B cell (primary cell): ENCODE measurements at regions not wholly inside any gene's neighbourhood (a gene's known extent, or its start where the extent isn't known, plus 50 kb on each side); places are given as distances from the start of the nearest gene placed in this dataset.
"Not testable (repeated sequence)": the region's sequence is repeated elsewhere in the genome, so short reads cannot be mapped to it uniquely, and the experiment has no call there.

Source experiments
- ATAC-seq: fragments of 200-7000 bp; cut with Tn5 transposase; one replicate; pipeline ENCODE4 v1.10.0; 2021; ENCODE audit warnings: low read depth, mild to moderate bottlenecking, moderate number of reproducible peaks, moderate library complexity
- CTCF ChIA-PET: fragments of 350-600 bp; sonication (Branson Sonifier 250); formaldehyde crosslinking; loops from one replicate; lab custom pipeline; 2021; ENCODE audit warnings: antibody characterized with exemption, inconsistent platforms; lab: Charles Lee
- POLR2A ChIA-PET: fragments of 350-600 bp; sonication (Branson Sonifier 250); formaldehyde crosslinking; loops from one replicate; lab custom pipeline; 2021; ENCODE audit warnings: antibody characterized with exemption; lab: Charles Lee
- DNase-seq: peaks from one replicate; pipeline ENCODE4 v3.0.0; 2013
- H2AFZ ChIP-seq: 2 replicates; pipeline ENCODE4 v1.6.1; 2012; ENCODE audit warnings: mild to moderate bottlenecking, low read depth, low read length; ENCODE audit not compliant: insufficient read depth, poor library complexity, severe bottlenecking
- H3K27ac ChIP-seq, 2 donors: 1 replicate in 1 of 2; 2 replicates in 1 of 2; pipeline ENCODE4 v1.5.1; 2012 to 2013; ENCODE audit warnings: low read length in 2 of 2, mild to moderate bottlenecking in 2 of 2, moderate library complexity in 1 of 2
- H3K27me3 ChIP-seq, 4 experiments: fragments of 200-600 bp in 1 of 4; sonication (generic) in 1 of 4; replicated peaks in 1 of 4; 1 replicate in 2 of 4; 2 replicates in 2 of 4; pipeline versions ENCODE4 v1.6.1 to v1.7.0; 2013 to 2016; ENCODE audit warnings: low read length in 3 of 4, mild to moderate bottlenecking in 2 of 4, mixed read lengths in 1 of 4, moderate library complexity in 1 of 4; ENCODE audit not compliant: insufficient read depth in 4 of 4, control insufficient read depth in 3 of 4; ENCODE audit errors: control extremely low read depth in 1 of 4
- H3K36me3 ChIP-seq, 2 experiments: replicated peaks in 1 of 2; 1 replicate in 1 of 2; 2 replicates in 1 of 2; pipeline versions ENCODE4 v1.6.1 to v1.7.1; 2013; ENCODE audit warnings: low read length in 1 of 2; ENCODE audit not compliant: insufficient read depth in 2 of 2, control insufficient read depth in 1 of 2; ENCODE audit errors: control extremely low read depth in 1 of 2, extremely low read depth in 1 of 2
- H3K4me1 ChIP-seq, 2 donors: fragments of 200-600 bp in 1 of 2; sonication (generic) in 1 of 2; 1 replicate in 1 of 2; 2 replicates in 1 of 2; pipeline versions ENCODE4 v1.5.1 to v1.6.1; 2013 to 2017; ENCODE audit warnings: low read length in 2 of 2; ENCODE audit not compliant: control insufficient read depth in 2 of 2, insufficient read depth in 2 of 2
- H3K4me2 ChIP-seq: replicated peaks from 2 replicates; pipeline ENCODE3; 2012; ENCODE audit warnings: mild to moderate bottlenecking, low read depth, low read length; ENCODE audit not compliant: poor library complexity, severe bottlenecking
- H3K4me3 ChIP-seq, 5 experiments: fragments of 200-600 bp in 1 of 5; sonication (generic) in 1 of 5; 1 replicate in 3 of 5; 2 replicates in 2 of 5; pipeline versions ENCODE4 v1.5.1 to v1.7.0; 2011 to 2016; ENCODE audit warnings: low read length in 4 of 5, mild to moderate bottlenecking in 4 of 5, low read depth in 2 of 5, control low read depth in 1 of 5, moderate library complexity in 1 of 5; ENCODE audit not compliant: insufficient read depth in 1 of 5; ENCODE audit errors: control extremely low read depth in 1 of 5, extremely low read depth in 1 of 5
- H3K79me2 ChIP-seq: fragments of 200-600 bp; sonication (generic); one replicate; pipeline ENCODE4 v1.6.0; 2016; ENCODE audit warnings: low read length; ENCODE audit not compliant: control insufficient read depth, insufficient read depth
- H3K9ac ChIP-seq: fragments of 200-600 bp; sonication (generic); 2 replicates; pipeline ENCODE4 v1.6.1; 2017; ENCODE audit warnings: mild to moderate bottlenecking, low read length, moderate library complexity
- H3K9me3 ChIP-seq, 3 donors: one replicate each; pipeline versions ENCODE4 v1.6.1 to v1.7.1; 2013; ENCODE audit warnings: low read length in 2 of 3; ENCODE audit not compliant: control insufficient read depth in 2 of 3, insufficient read depth in 1 of 3; ENCODE audit errors: control extremely low read depth in 1 of 3
- H4K20me1 ChIP-seq: 2 replicates; pipeline ENCODE4 v1.6.0; 2012; ENCODE audit warnings: mild to moderate bottlenecking, low read length; ENCODE audit not compliant: insufficient read depth, control insufficient read depth, poor library complexity, severe bottlenecking
- H3K27ac Mint-ChIP-seq: one replicate; pipeline ENCODE4 v1.8.0; 2021; ENCODE audit warnings: mixed read lengths
- H3K27me3 Mint-ChIP-seq: one replicate; pipeline ENCODE4 v1.8.0; 2021; ENCODE audit warnings: mixed read lengths
- H3K4me1 Mint-ChIP-seq: one replicate; pipeline ENCODE4 v1.8.0; 2021; ENCODE audit warnings: mixed read lengths
- H3K4me3 Mint-ChIP-seq: one replicate; pipeline ENCODE4 v1.8.0; 2021; ENCODE audit warnings: mixed read lengths
- H3K9me3 Mint-ChIP-seq: one replicate; pipeline ENCODE4 v1.8.0; 2022; ENCODE audit warnings: mixed read lengths; ENCODE audit not compliant: insufficient read depth
- EZH2 ChIP-seq: IDR thresholded peaks from 2 replicates; pipeline ENCODE4 v1.6.1; 2012; ENCODE audit warnings: borderline replicate concordance, low read depth, mild to moderate bottlenecking, moderate library complexity, low read length; ENCODE audit not compliant: insufficient read depth, poor library complexity, severe bottlenecking
- WGBS: methylation state at CpG from one replicate; pipeline ENCODE4 v1.1.5; 2013; ENCODE audit warnings: missing lambda C conversion rate; ENCODE audit not compliant: insufficient coverage; 5-methylcytosine and 5-hydroxymethylcytosine counted together
- intact Hi-C: fragments of 100-400 bp; cut with micrococcal nuclease; formaldehyde crosslinking; loops from one replicate; pipeline ENCODE4 v1.10.0; 2022
- TF ChIP-seq, protein P1 (sequence below): fragments of 200-600 bp; IDR thresholded peaks from one replicate; pipeline ENCODE4 v1.8.0; 2022; ENCODE audit warnings: antibody characterized with exemption, mild to moderate bottlenecking

GRCh38 chr4:116122124-116122523, 963.3 kb downstream of the TRAM1L1 start:
- no peaks in the 10 kb centered on the region for H3K79me2 ChIP-seq
- TF ChIP-seq EZH2 = no peak
- TF ChIP-seq, protein P1, sequence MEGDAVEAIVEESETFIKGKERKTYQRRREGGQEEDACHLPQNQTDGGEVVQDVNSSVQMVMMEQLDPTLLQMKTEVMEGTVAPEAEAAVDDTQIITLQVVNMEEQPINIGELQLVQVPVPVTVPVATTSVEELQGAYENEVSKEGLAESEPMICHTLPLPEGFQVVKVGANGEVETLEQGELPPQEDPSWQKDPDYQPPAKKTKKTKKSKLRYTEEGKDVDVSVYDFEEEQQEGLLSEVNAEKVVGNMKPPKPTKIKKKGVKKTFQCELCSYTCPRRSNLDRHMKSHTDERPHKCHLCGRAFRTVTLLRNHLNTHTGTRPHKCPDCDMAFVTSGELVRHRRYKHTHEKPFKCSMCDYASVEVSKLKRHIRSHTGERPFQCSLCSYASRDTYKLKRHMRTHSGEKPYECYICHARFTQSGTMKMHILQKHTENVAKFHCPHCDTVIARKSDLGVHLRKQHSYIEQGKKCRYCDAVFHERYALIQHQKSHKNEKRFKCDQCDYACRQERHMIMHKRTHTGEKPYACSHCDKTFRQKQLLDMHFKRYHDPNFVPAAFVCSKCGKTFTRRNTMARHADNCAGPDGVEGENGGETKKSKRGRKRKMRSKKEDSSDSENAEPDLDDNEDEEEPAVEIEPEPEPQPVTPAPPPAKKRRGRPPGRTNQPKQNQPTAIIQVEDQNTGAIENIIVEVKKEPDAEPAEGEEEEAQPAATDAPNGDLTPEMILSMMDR = no peak
- H3K9ac ChIP-seq = no peak overlapping the region
- H3K27ac Mint-ChIP-seq = no peak overlapping the region
- no peak overlapping the region for H3K4me3 ChIP-seq
- ChIA-PET POLR2A (no interaction called here), CTCF (no interaction called here)
- H3K4me2 ChIP-seq = no peak overlapping the region
- H3K4me3 Mint-ChIP-seq = no peak overlapping the region
- H3K27ac ChIP-seq = no peak overlapping the region
- intact Hi-C loops = no loop called here
- ATAC-seq = no peak
- H3K27me3 ChIP-seq = no peaks in the 10 kb centered on the region
- H2AFZ ChIP-seq = no peak overlapping the region
- no peaks in the 10 kb centered on the region for H3K9me3 Mint-ChIP-seq
- H3K27me3 Mint-ChIP-seq = no peaks in the 10 kb centered on the region
- H3K9me3 ChIP-seq = no peaks in the 10 kb centered on the region
- H3K4me1 Mint-ChIP-seq = no peaks in the 10 kb centered on the region
- no peak for DNase-seq
- no peaks in the 10 kb centered on the region for H3K36me3 ChIP-seq
- no CpG with 5 or more reads among the region's 1 CpG for WGBS
- no peaks in the 10 kb centered on the region for H3K4me1 ChIP-seq
- no peaks in the 10 kb centered on the region for H4K20me1 ChIP-seq

- ATAC-seq = no peak
- ChIA-PET CTCF (no interaction called here), POLR2A (no interaction called here)
- 80% methylated on average over 1 of the region's 3 CpGs for WGBS
- Histone ChIP-seq H3K27me3 (no peaks in the 10 kb centered on the region), H3K27ac (no peak overlapping the region), H2AFZ (no peak overlapping the region), H3K9me3 (no peaks in the 10 kb centered on the region), H3K36me3 (no peaks in the 10 kb centered on the region), H3K4me2 (no peak overlapping the region), H3K4me1 (no peaks in the 10 kb centered on the region), H3K4me3 (no peak overlapping the region), H3K9ac (no peak overlapping the region), H4K20me1 (no peaks in the 10 kb centered on the region), H3K79me2 (no peaks in the 10 kb centered on the region)
- H3K27ac Mint-ChIP-seq = no peak overlapping the region
- no peak for DNase-seq
- intact Hi-C loops = no loop called here
- no peaks in the 10 kb centered on the region for H3K4me1 Mint-ChIP-seq
- H3K27me3 Mint-ChIP-seq = no peaks in the 10 kb centered on the region
- no peak for TF ChIP-seq EZH2
- TF ChIP-seq, protein P1 = no peak
- peaks cover 3% of the 10 kb centered on the region for H3K9me3 Mint-ChIP-seq
- no peak overlapping the region for H3K4me3 Mint-ChIP-seq
Measured at GRCh38 chr4:116118221-116118620, 967.2 kb downstream of the TRAM1L1 start.

GRCh38 chr4:116112861-116113260, 972.5 kb downstream of the TRAM1L1 start:
- WGBS = 100% methylated on average over 1 of the region's 3 CpGs
- H3K9me3 Mint-ChIP-seq, H3K4me1 ChIP-seq, H3K27me3 Mint-ChIP-seq, H2AFZ ChIP-seq, H3K9ac ChIP-seq, H3K27ac ChIP-seq, H3K9me3 ChIP-seq, H3K27ac Mint-ChIP-seq, H3K36me3 ChIP-seq, DNase-seq, H4K20me1 ChIP-seq, H3K4me1 Mint-ChIP-seq, POLR2A ChIA-PET, H3K4me2 ChIP-seq, H3K4me3 Mint-ChIP-seq, intact Hi-C loops, ATAC-seq, H3K4me3 ChIP-seq, H3K79me2 ChIP-seq, H3K27me3 ChIP-seq, CTCF ChIA-PET: not testable (repeated sequence)
